ENCODE measurements at regions not wholly inside any gene's neighbourhood (a gene's known extent, or its start where the extent isn't known, plus 50 kb on each side); places are given as distances from the start of the nearest gene placed in this dataset.
"Not testable (repeated sequence)": the region's sequence is repeated elsewhere in the genome, so short reads cannot be mapped to it uniquely, and the experiment has no call there.

GRCh38 chr5:2163060-2163856, 280.5 kb upstream of the IRX4 start:
- DNase-seq = no peak

GRCh38 chr5:2160811-2161210, 278.1 kb upstream of the IRX4 start:
- no peak for DNase-seq

- DNase-seq = no peak
Measured at GRCh38 chr5:2158767-2159166, 276.0 kb upstream of the IRX4 start.

- no peak for DNase-seq
Measured at GRCh38 chr5:2158109-2158508, 275.4 kb upstream of the IRX4 start.

GRCh38 chr5:2157372-2157771, 274.6 kb upstream of the IRX4 start:
- DNase-seq = no peak

- no peak for DNase-seq
Measured at GRCh38 chr5:2156358-2157059, 273.8 kb upstream of the IRX4 start.

- no peak for DNase-seq
Measured at GRCh38 chr5:2155556-2155955, 272.8 kb upstream of the IRX4 start.

GRCh38 chr5:2153802-2154201, 271.1 kb upstream of the IRX4 start:
- DNase-seq = no peak

GRCh38 chr5:2153350-2153749, 270.6 kb upstream of the IRX4 start:
- no peak for DNase-seq

GRCh38 chr5:2151301-2151888, 268.7 kb upstream of the IRX4 start:
- not testable (repeated sequence) for DNase-seq

- no peak for DNase-seq
Measured at GRCh38 chr5:2149195-2149539, 266.4 kb upstream of the IRX4 start.

- no peak for DNase-seq
Measured at GRCh38 chr5:2148312-2149194, 265.8 kb upstream of the IRX4 start.

GRCh38 chr5:2147504-2148311, 265.0 kb upstream of the IRX4 start:
- DNase-seq = no peak

GRCh38 chr5:2143646-2144353, 261.1 kb upstream of the IRX4 start:
- no peak for DNase-seq

- DNase-seq = no peak
Measured at GRCh38 chr5:2143088-2143487, 260.4 kb upstream of the IRX4 start.

GRCh38 chr5:2142456-2142954, 259.8 kb upstream of the IRX4 start:
- no peak for DNase-seq

GRCh38 chr5:2141254-2142000, 258.7 kb upstream of the IRX4 start:
- DNase-seq = no peak

- DNase-seq = no peak
Measured at GRCh38 chr5:2140501-2141175, 257.9 kb upstream of the IRX4 start.

- DNase-seq = no peak
Measured at GRCh38 chr5:2139478-2139877, 256.8 kb upstream of the IRX4 start.

- DNase-seq = no peak
Measured at GRCh38 chr5:2138896-2139295, 256.2 kb upstream of the IRX4 start.

Measured in activated CD8-positive, alpha-beta memory T cell treated with anti-CD3 and anti-CD28 coated beads for 24 hours (primary cell).